HAP-1 (cell line): ENCODE measurements at regions not wholly inside any gene's neighbourhood (a gene's known extent, or its start where the extent isn't known, plus 50 kb on each side); places are given as distances from the start of the nearest gene placed in this dataset.

Source experiments
- DNase-seq, 2 experiments: peaks; one replicate each; pipeline ENCODE4 v3.0.0-alpha.2; 2016 to 2020; ENCODE audit warnings: low spot score in 2 of 2
- H3K27me3 ChIP-seq: fragments of 250-450 bp; sonication (Bioruptor Pico); 2 replicates; pipeline ENCODE4 v1.5.1; 2020; ENCODE audit warnings: low read depth, mild to moderate bottlenecking, moderate library complexity
- H3K36me3 ChIP-seq: fragments of 250-450 bp; sonication (Bioruptor Pico); replicated peaks from 2 replicates; pipeline ENCODE4 v1.5.1; 2020; ENCODE audit warnings: mild to moderate bottlenecking
- H3K4me1 ChIP-seq: fragments of 250-450 bp; sonication (Bioruptor Pico); 2 replicates; pipeline ENCODE4 v1.5.1; 2020; ENCODE audit warnings: mild to moderate bottlenecking
- H3K4me3 ChIP-seq: fragments of 250-450 bp; sonication (Bioruptor Pico); 2 replicates; pipeline ENCODE4 v1.5.1; 2020; ENCODE audit warnings: mild to moderate bottlenecking, moderate library complexity
- H3K9me3 ChIP-seq: fragments of 250-450 bp; sonication (Bioruptor Pico); 2 replicates; pipeline ENCODE4 v1.5.1; 2020; ENCODE audit warnings: mild to moderate bottlenecking, moderate library complexity
- in situ Hi-C: fragments of 300-500 bp; cut with MboI; formaldehyde crosslinking; loops from 3 replicates; pipeline ENCODE4 v1.14.3; 2020; ENCODE audit warnings: low sequenced_read_pairs, inconsistent platforms, mixed read lengths

- in situ Hi-C loops, result no loop called here
- no peak for DNase-seq
- H3K9me3 ChIP-seq, result no peaks in the 10 kb centered on the region
These were observed 149.4 kb upstream of the FBXL7 start for GRCh38 chr5:15350614-15351013.

GRCh38 chr5:15346738-15347137 is 153.2 kb upstream of the FBXL7 start:
- no peaks in the 10 kb centered on the region for H3K9me3 ChIP-seq
- H3K4me3 ChIP-seq, result no peak overlapping the region
- no peaks in the 10 kb centered on the region for H3K4me1 ChIP-seq
- in situ Hi-C loops, result no loop called here
- H3K27me3 ChIP-seq, result no peaks in the 10 kb centered on the region; the same call in 1 of the 2 replicates
- DNase-seq, result no peak
- H3K36me3 ChIP-seq, result no peaks in the 10 kb centered on the region

More at GRCh38 chr5:15350614-15351013, 149.4 kb upstream of the FBXL7 start:
- Histone ChIP-seq H3K4me3 (no peak overlapping the region), H3K36me3 (no peaks in the 10 kb centered on the region), H3K4me1 (no peaks in the 10 kb centered on the region), H3K27me3 (no peaks in the 10 kb centered on the region; the same call in 1 of the 2 replicates)

- no peaks in the 10 kb centered on the region for H3K9me3 ChIP-seq
- DNase-seq, result no peak
- no peak overlapping the region for H3K4me3 ChIP-seq
- in situ Hi-C loops, result no loop called here
- no peaks in the 10 kb centered on the region for H3K27me3 ChIP-seq
- H3K4me1 ChIP-seq, result no peaks in the 10 kb centered on the region
- H3K36me3 ChIP-seq, result no peaks in the 10 kb centered on the region
These were observed 155.0 kb upstream of the FBXL7 start for GRCh38 chr5:15344954-15345353.

GRCh38 chr5:15338546-15338945 is 161.4 kb upstream of the FBXL7 start:
- no peak for DNase-seq
- no peaks in the 10 kb centered on the region for H3K27me3 ChIP-seq
- in situ Hi-C loops, result no loop called here
- no peaks in the 10 kb centered on the region for H3K4me1 ChIP-seq
- H3K9me3 ChIP-seq, result no peaks in the 10 kb centered on the region
- no peaks in the 10 kb centered on the region for H3K36me3 ChIP-seq
- H3K4me3 ChIP-seq, result no peak overlapping the region

GRCh38 chr5:15334551-15335266 is 165.3 kb upstream of the FBXL7 start:
- Histone ChIP-seq H3K9me3 (no peaks in the 10 kb centered on the region), H3K27me3 (no peaks in the 10 kb centered on the region), H3K4me3 (no peak overlapping the region), H3K4me1 (no peaks in the 10 kb centered on the region), H3K36me3 (no peaks in the 10 kb centered on the region)
- in situ Hi-C loops, result no loop called here
- DNase-seq, result no peak

GRCh38 chr5:15333091-15333490 is 166.9 kb upstream of the FBXL7 start:
- Histone ChIP-seq H3K9me3 (no peaks in the 10 kb centered on the region), H3K4me3 (no peak overlapping the region), H3K4me1 (no peaks in the 10 kb centered on the region), H3K27me3 (no peaks in the 10 kb centered on the region), H3K36me3 (no peaks in the 10 kb centered on the region)
- DNase-seq, result no peak
- in situ Hi-C loops, result no loop called here

GRCh38 chr5:15326932-15327331 is 173.0 kb upstream of the FBXL7 start:
- in situ Hi-C loops, result no loop called here
- Histone ChIP-seq H3K9me3 (no peaks in the 10 kb centered on the region), H3K4me3 (no peak overlapping the region), H3K4me1 (no peaks in the 10 kb centered on the region), H3K36me3 (no peaks in the 10 kb centered on the region), H3K27me3 (no peaks in the 10 kb centered on the region)
- no peak for DNase-seq

GRCh38 chr5:15326471-15326870 is 173.5 kb upstream of the FBXL7 start:
- in situ Hi-C loops, result no loop called here
- no peak overlapping the region for H3K4me3 ChIP-seq
- H3K36me3 ChIP-seq, result no peaks in the 10 kb centered on the region
- DNase-seq, result no peak
- no peaks in the 10 kb centered on the region for H3K27me3 ChIP-seq
- H3K9me3 ChIP-seq, result no peaks in the 10 kb centered on the region
- H3K4me1 ChIP-seq, result no peaks in the 10 kb centered on the region

- no peaks in the 10 kb centered on the region for H3K36me3 ChIP-seq
- H3K4me3 ChIP-seq, result no peak overlapping the region
- in situ Hi-C loops, result no loop called here
- H3K27me3 ChIP-seq, result no peaks in the 10 kb centered on the region
- no peaks in the 10 kb centered on the region for H3K4me1 ChIP-seq
- no peak for DNase-seq
- no peaks in the 10 kb centered on the region for H3K9me3 ChIP-seq
These were observed 177.6 kb upstream of the FBXL7 start for GRCh38 chr5:15322421-15322820.

- Histone ChIP-seq H3K4me1 (no peaks in the 10 kb centered on the region), H3K4me3 (no peak overlapping the region), H3K9me3 (no peaks in the 10 kb centered on the region), H3K36me3 (no peaks in the 10 kb centered on the region), H3K27me3 (no peaks in the 10 kb centered on the region)
- DNase-seq, result no peak
- in situ Hi-C loops, result no loop called here
These were observed 178.2 kb upstream of the FBXL7 start for GRCh38 chr5:15321776-15322175.

- in situ Hi-C loops, result no loop called here
- no peak for DNase-seq
These were observed 179.1 kb upstream of the FBXL7 start for GRCh38 chr5:15320871-15321270.

GRCh38 chr5:15304914-15305834 is 194.8 kb upstream of the FBXL7 start:
- Histone ChIP-seq H3K9me3 (no peaks in the 10 kb centered on the region), H3K27me3 (no peaks in the 10 kb centered on the region; the same call in 1 of the 2 replicates), H3K36me3 (no peaks in the 10 kb centered on the region), H3K4me3 (no peak overlapping the region), H3K4me1 (no peaks in the 10 kb centered on the region)
- no peak for DNase-seq
- in situ Hi-C loops, result no loop called here

More at GRCh38 chr5:15320871-15321270, 179.1 kb upstream of the FBXL7 start:
- Histone ChIP-seq H3K27me3 (no peaks in the 10 kb centered on the region), H3K36me3 (no peaks in the 10 kb centered on the region), H3K9me3 (no peaks in the 10 kb centered on the region), H3K4me1 (no peaks in the 10 kb centered on the region), H3K4me3 (no peak overlapping the region)

GRCh38 chr5:15304066-15304731 is 195.8 kb upstream of the FBXL7 start:
- H3K9me3 ChIP-seq, result no peaks in the 10 kb centered on the region
- no peaks in the 10 kb centered on the region for H3K4me1 ChIP-seq
- H3K4me3 ChIP-seq, result no peak overlapping the region
- no peaks in the 10 kb centered on the region for H3K27me3 ChIP-seq
- no peaks in the 10 kb centered on the region for H3K36me3 ChIP-seq
- in situ Hi-C loops, result no loop called here
- DNase-seq, result no peak

GRCh38 chr5:15300141-15300540 is 199.8 kb upstream of the FBXL7 start:
- Histone ChIP-seq H3K36me3 (no peaks in the 10 kb centered on the region), H3K4me1 (no peaks in the 10 kb centered on the region), H3K4me3 (no peak overlapping the region), H3K27me3 (no peaks in the 10 kb centered on the region), H3K9me3 (no peaks in the 10 kb centered on the region)
- DNase-seq, result no peak
- in situ Hi-C loops, result no loop called here
